Endothelial cell of umbilical vein (primary cell): ENCODE measurements at regions not wholly inside any gene's neighbourhood (a gene's known extent, or its start where the extent isn't known, plus 50 kb on each side); places are given as distances from the start of the nearest gene placed in this dataset.

Source experiments
- BruUV-seq: library from RNA; stranded (reverse); fragments of 400-500 nt; replicated peaks from 2 replicates; lab custom pipeline; 2021; lab: Mats Ljungman, UMichigan
- CTCF ChIA-PET: fragments of 300-600, 350-600 bp; sonication (Branson Sonifier 250); formaldehyde crosslinking; loops from one replicate; lab custom pipeline; 2021; ENCODE audit warnings: antibody characterized with exemption, inconsistent platforms; lab: Charles Lee
- POLR2A ChIA-PET: fragments of 300-600, 350-600 bp; sonication (Branson Sonifier 250); formaldehyde crosslinking; loops from one replicate; lab custom pipeline; 2021; ENCODE audit warnings: antibody characterized with exemption, inconsistent platforms; lab: Charles Lee
- DNase-seq: peaks from one replicate; pipeline ENCODE4 v3.0.0-alpha.2; 2011; ENCODE audit warnings: low read depth, low spot score
- FAIRE-seq: peaks from 2 replicates; lab custom pipeline; 2011; peaks lifted over from hg19 to GRCh38; lab: Jason Lieb, UNC
- H2AFZ ChIP-seq: 2 replicates; pipeline ENCODE4 v1.6.0; 2012; ENCODE audit warnings: low read depth, low read length, control low read depth, inconsistent platforms
- H3K27ac ChIP-seq: 2 replicates; pipeline ENCODE4 v1.5.1; 2011; ENCODE audit warnings: low read depth, mild to moderate bottlenecking, control low read depth, low read length, moderate library complexity; ENCODE audit not compliant: insufficient read depth
- H3K27me3 ChIP-seq, 2 experiments: 2 replicates each; pipeline versions ENCODE4 v1.6.0 to v1.6.1; 2011; ENCODE audit warnings: low read length in 2 of 2, mixed read lengths in 1 of 2; ENCODE audit not compliant: control insufficient read depth in 2 of 2, insufficient read depth in 2 of 2
- H3K36me3 ChIP-seq, 2 experiments: 2 replicates in 1 of 2; 3 replicates in 1 of 2; pipeline ENCODE4 v1.5.1; 2011; ENCODE audit warnings: low read length in 2 of 2, mild to moderate bottlenecking in 1 of 2, moderate library complexity in 1 of 2; ENCODE audit not compliant: control insufficient read depth in 2 of 2, insufficient read depth in 2 of 2; ENCODE audit errors: extremely low read depth in 1 of 2
- H3K4me1 ChIP-seq: 3 replicates; pipeline ENCODE4 v1.5.1; 2011; ENCODE audit warnings: mild to moderate bottlenecking, low read length; ENCODE audit not compliant: control insufficient read depth, insufficient read depth; ENCODE audit errors: extremely low read depth
- H3K4me2 ChIP-seq: 2 replicates; pipeline ENCODE4 v1.6.1; 2011; ENCODE audit warnings: low read length, control low read depth, mixed read lengths; ENCODE audit not compliant: insufficient read depth
- H3K4me3 ChIP-seq, 3 experiments: fragments of 200-600 bp in 1 of 3; sonication (generic), shearing (Covaris generic) in 1 of 3; replicated peaks in 1 of 3; 2 replicates each; pipeline ENCODE4 v1.5.1; 2011 to 2016; ENCODE audit warnings: control low read depth in 3 of 3, low read length in 3 of 3, mild to moderate bottlenecking in 2 of 3, inconsistent platforms in 1 of 3, low read depth in 1 of 3, moderate library complexity in 1 of 3; ENCODE audit not compliant: insufficient read depth in 1 of 3
- H3K79me2 ChIP-seq: 2 replicates; pipeline ENCODE4 v1.6.0; 2012; ENCODE audit warnings: low read length, inconsistent platforms; ENCODE audit not compliant: control insufficient read depth, insufficient read depth
- H3K9ac ChIP-seq: replicated peaks from 2 replicates; pipeline ENCODE3; 2011; ENCODE audit warnings: low read length, control low read depth; ENCODE audit not compliant: insufficient read depth; ENCODE audit errors: extremely low read depth
- H3K9me1 ChIP-seq: replicated peaks from 3 replicates; pipeline ENCODE4 v1.6.0; 2011; ENCODE audit warnings: mild to moderate bottlenecking, low read length; ENCODE audit not compliant: control insufficient read depth, insufficient read depth; ENCODE audit errors: extremely low read depth
- H3K9me3 ChIP-seq: replicated peaks from 2 replicates; pipeline ENCODE4 v1.5.1; 2012; ENCODE audit warnings: low read length, inconsistent platforms; ENCODE audit not compliant: control insufficient read depth, insufficient read depth
- H4K20me1 ChIP-seq: replicated peaks from 2 replicates; pipeline ENCODE3; 2011; ENCODE audit warnings: mild to moderate bottlenecking, low read length; ENCODE audit not compliant: control insufficient read depth, insufficient read depth; ENCODE audit errors: extremely low read depth
- CTCF ChIP-seq, 2 donors: IDR thresholded peaks; 1 replicate in 1 of 2; 2 replicates in 1 of 2; pipeline ENCODE4 v1.5.1; 2011; ENCODE audit warnings: low read length in 2 of 2, mild to moderate bottlenecking in 2 of 2, moderate library complexity in 2 of 2, control low read depth in 1 of 2, inconsistent platforms in 1 of 2, low read depth in 1 of 2; ENCODE audit not compliant: insufficient read depth in 1 of 2; ENCODE audit errors: extremely low read depth in 1 of 2
- FOS ChIP-seq: IDR thresholded peaks from 2 replicates; pipeline ENCODE4 v1.6.1; 2011; ENCODE audit warnings: mild to moderate bottlenecking, low read length, moderate library complexity, borderline replicate concordance; ENCODE audit not compliant: insufficient read depth
- GATA2 ChIP-seq: IDR thresholded peaks from 2 replicates; pipeline ENCODE4 v1.7.0; 2011; ENCODE audit warnings: low read depth, mild to moderate bottlenecking, moderate library complexity, mixed read lengths, low read length; ENCODE audit not compliant: insufficient read length, insufficient read depth
- MAX ChIP-seq: IDR thresholded peaks from 2 replicates; pipeline ENCODE4 v1.6.1; 2011; ENCODE audit not compliant: insufficient read depth, insufficient read length
- MYC ChIP-seq: IDR thresholded peaks from one replicate; pipeline ENCODE4 v1.6.1; 2011; ENCODE audit warnings: mild to moderate bottlenecking, low read depth, low read length
- POLR2AphosphoS5 ChIP-seq: IDR thresholded peaks from 2 replicates; pipeline ENCODE4 v1.6.1; 2012; ENCODE audit warnings: low read depth, mild to moderate bottlenecking, control low read depth, low read length, moderate library complexity; ENCODE audit not compliant: insufficient read depth
- dilution Hi-C: fragments of 300-500 bp; cut with MboI; formaldehyde crosslinking; loops from one replicate; pipeline ENCODE4 v1.15.0; 2019; ENCODE audit warnings: low sequenced_read_pairs; ENCODE audit not compliant: extremely low pct_ligation_motif_present
- intact Hi-C: fragments of 100-400 bp; cut with micrococcal nuclease; formaldehyde crosslinking; loops from one replicate; pipeline ENCODE4 v1.10.0; 2022

- Histone ChIP-seq H3K36me3 (no peaks in the 10 kb centered on the region), H3K27ac (no peak overlapping the region), H3K9me1 (no peaks in the 10 kb centered on the region), H2AFZ (no peak overlapping the region), H3K4me2 (no peak overlapping the region), H3K9me3 (no peaks in the 10 kb centered on the region), H4K20me1 (no peaks in the 10 kb centered on the region), H3K4me3 (no peak overlapping the region), H3K9ac (no peak overlapping the region), H3K79me2 (no peaks in the 10 kb centered on the region), H3K27me3 (no peaks in the 10 kb centered on the region), H3K4me1 (no peaks in the 10 kb centered on the region)
- ChIA-PET CTCF (interaction anchor here (0.9 kb wide), 1 partner anchor 12 kb away, joined by 4 read pairs; no protein-coding TSS in a partner anchor), POLR2A (no interaction called here)
- FAIRE-seq (no peak), DNase-seq (no peak)
- no peak for TF ChIP-seq GATA2
- TF ChIP-seq MYC, result no peak
- TF ChIP-seq CTCF (IDR thresholded peaks at IDR 0.05; ENCODE audit: extremely low read depth in 1 of 2, insufficient read depth in 1 of 2, low read depth in 1 of 2, low read length in 2 of 2), result no peak
- TF ChIP-seq MAX, result no peak
- no peak for TF ChIP-seq POLR2AphosphoS5
- no peak for TF ChIP-seq FOS
- intact Hi-C loops, result no loop called here
- dilution Hi-C loops, result no loop called here
- no TSS peak for BruUV-seq
Measured at GRCh38 chr1:209059981-209060380, 523.5 kb upstream of the CAMK1G start.
